ENCODE measurements at regions not wholly inside any gene's neighbourhood (a gene's known extent, or its start where the extent isn't known, plus 50 kb on each side); places are given as distances from the start of the nearest gene placed in this dataset.

DNA sequence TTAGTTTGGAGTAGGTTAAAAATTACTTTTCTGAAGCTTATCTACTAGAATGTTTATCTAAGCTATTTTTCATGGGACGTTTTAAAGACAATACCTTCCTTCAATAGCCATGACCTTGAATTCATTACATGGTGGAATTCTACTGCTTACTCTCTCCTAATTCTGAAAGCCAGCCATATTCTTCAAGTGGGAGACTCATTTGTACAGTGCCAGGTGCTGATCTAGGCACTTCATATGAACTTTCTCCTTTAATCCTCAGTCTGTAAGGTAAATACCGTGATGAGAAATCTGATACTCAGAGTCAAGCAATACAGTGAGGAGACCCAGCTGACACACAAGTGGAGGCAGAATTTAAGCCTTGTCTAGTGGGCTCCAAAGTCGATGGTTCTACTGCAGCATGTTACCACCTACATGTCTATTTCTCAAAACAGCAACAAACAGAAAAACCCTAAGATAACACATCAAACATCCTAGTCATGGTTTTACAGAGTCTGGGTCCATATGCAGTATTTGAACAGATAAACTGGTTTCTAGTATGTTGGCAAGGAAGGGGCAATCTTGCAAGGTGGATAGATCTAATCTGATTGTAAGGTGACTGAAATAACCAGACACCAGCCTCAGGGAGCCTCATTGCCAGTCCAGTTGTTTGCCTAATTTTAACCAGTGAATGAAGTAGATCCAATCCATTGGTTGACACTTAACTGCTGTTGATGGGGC lies 243.7 kb downstream of the PIK3R1 start:
- Histone ChIP-seq H3K36me3 (replicated peaks in 1 of 2; ENCODE audit: control insufficient read depth in 1 of 2, insufficient read depth in 2 of 2, low read length in 2 of 2) (no peaks in the 10 kb centered on the region), H3K4me1 (ENCODE audit: insufficient read depth, low read length) (peaks cover 41% of the 10 kb centered on the region), H3K27me3 (ENCODE audit: control insufficient read depth in 1 of 2, insufficient read depth in 2 of 2, low read length in 2 of 2) (peaks cover 0 to 10% of the 10 kb centered on the region in 2 experiments; a peak in 1 of 5 replicates), H2AFZ (ENCODE audit: low read length) (no peak overlapping the region), H4K20me1 (ENCODE audit: insufficient read depth, low read length) (no peaks in the 10 kb centered on the region), H3K9me3 (ENCODE audit: low read length) (no peaks in the 10 kb centered on the region), H3K4me3 (replicated peaks in 1 of 3; ENCODE audit: insufficient read depth in 1 of 3, low read depth in 2 of 3, low read length in 3 of 3) (peak overlapping the region in 1 of 3 experiments; percentile 2; a peak in 1 of 6 replicates), H3K9ac (ENCODE audit: insufficient read depth, low read depth, low read length) (no peak overlapping the region), H3K27ac (ENCODE audit: extremely low read length, insufficient read depth, low read length) (no peak overlapping the region), H3K79me2 (ENCODE audit: insufficient read depth, low read length) (no peaks in the 10 kb centered on the region), H3K4me2 (ENCODE audit: low read depth, low read length) (peak overlapping the region; percentile 49)
- intact Hi-C loops (cut with micrococcal nuclease; ENCODE audit: unreplicated experiment) (loop anchor here (2.0 kb wide), 1 partner anchor 62 kb away; no protein-coding TSS in a partner anchor), in situ Hi-C loops (cut with HindIII; ENCODE audit: extremely low pct_ligation_motif_present, low pct_unique_long_range_greater_than_20kb) (loop anchor here (5.0 kb wide), 1 partner anchor 172 kb away; no protein-coding TSS in a partner anchor)
- peak; percentile 56 for DNase-seq (ENCODE audit: low spot score)
- ChIA-PET CTCF (ENCODE audit: low intra/inter-chr PET ratio, low total read pairs) (interaction anchor here (2.2 kb wide), 1 partner anchor 173 kb away, joined by 13 read pairs; no protein-coding TSS in a partner anchor), POLR2A (interaction anchor here (0.6 kb wide), 1 partner anchor 187 kb away, joined by 3 read pairs; no protein-coding TSS in a partner anchor)
- peak; percentile 71 for ATAC-seq
- 1% methylated on average over 3 of the region's 3 CpGs for WGBS (ENCODE audit: low lambda C conversion rate)
- FAIRE-seq = no peak
- no TSS peak for BruUV-seq (replicated peaks)
- TF ChIP-seq, protein P1, sequence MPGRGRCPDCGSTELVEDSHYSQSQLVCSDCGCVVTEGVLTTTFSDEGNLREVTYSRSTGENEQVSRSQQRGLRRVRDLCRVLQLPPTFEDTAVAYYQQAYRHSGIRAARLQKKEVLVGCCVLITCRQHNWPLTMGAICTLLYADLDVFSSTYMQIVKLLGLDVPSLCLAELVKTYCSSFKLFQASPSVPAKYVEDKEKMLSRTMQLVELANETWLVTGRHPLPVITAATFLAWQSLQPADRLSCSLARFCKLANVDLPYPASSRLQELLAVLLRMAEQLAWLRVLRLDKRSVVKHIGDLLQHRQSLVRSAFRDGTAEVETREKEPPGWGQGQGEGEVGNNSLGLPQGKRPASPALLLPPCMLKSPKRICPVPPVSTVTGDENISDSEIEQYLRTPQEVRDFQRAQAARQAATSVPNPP (CRISPR knock-in tag; IDR thresholded peaks at IDR 0.05) = no peak
- TF ChIP-seq HNRNPUL1 (IDR thresholded peaks at IDR 0.05; ENCODE audit: low read depth, low read length) (no peak), ZBTB8A (CRISPR knock-in tag; IDR thresholded peaks at IDR 0.05; ENCODE audit: borderline replicate concordance, low read depth) (no peak), ZNF3 (CRISPR knock-in tag; IDR thresholded peaks at IDR 0.05) (no peak), HNF4A (CRISPR knock-in tag; IDR thresholded peaks at IDR 0.05) (peak; percentile 5; the same call in 1 of the 2 replicates), FOXA1 (IDR thresholded peaks at IDR 0.05) (no peak), FOXA1 (CRISPR knock-in tag; IDR thresholded peaks at IDR 0.05) (peak; percentile 7; the same call in 1 of the 2 replicates), ZFP36 (IDR thresholded peaks at IDR 0.05; ENCODE audit: borderline replicate concordance, low read depth, low read length, partially characterized antibody) (no peak), ATF7-NPFF (CRISPR knock-in tag; IDR thresholded peaks at IDR 0.05; ENCODE audit: low read depth) (no peak), SIX1 (CRISPR knock-in tag; IDR thresholded peaks at IDR 0.05; ENCODE audit: borderline replicate concordance) (peak; percentile 67; the same call in 1 of the 2 replicates), RELA (CRISPR knock-in tag; IDR thresholded peaks at IDR 0.05) (no peak), SOX6 (IDR thresholded peaks at IDR 0.05) (no peak), SOX6 (CRISPR knock-in tag; IDR thresholded peaks at IDR 0.05) (peak; percentile 76), ZNF432 (CRISPR knock-in tag; IDR thresholded peaks at IDR 0.05; ENCODE audit: borderline replicate concordance) (no peak), RBFOX2 (IDR thresholded peaks at IDR 0.05; ENCODE audit: low read depth, low read length) (no peak), SETDB1 (CRISPR knock-in tag; IDR thresholded peaks at IDR 0.05; ENCODE audit: borderline replicate concordance) (no peak), SPEN (CRISPR knock-in tag; IDR thresholded peaks at IDR 0.05; ENCODE audit: low read depth) (no peak)
- TF ChIP-seq, protein P2, sequence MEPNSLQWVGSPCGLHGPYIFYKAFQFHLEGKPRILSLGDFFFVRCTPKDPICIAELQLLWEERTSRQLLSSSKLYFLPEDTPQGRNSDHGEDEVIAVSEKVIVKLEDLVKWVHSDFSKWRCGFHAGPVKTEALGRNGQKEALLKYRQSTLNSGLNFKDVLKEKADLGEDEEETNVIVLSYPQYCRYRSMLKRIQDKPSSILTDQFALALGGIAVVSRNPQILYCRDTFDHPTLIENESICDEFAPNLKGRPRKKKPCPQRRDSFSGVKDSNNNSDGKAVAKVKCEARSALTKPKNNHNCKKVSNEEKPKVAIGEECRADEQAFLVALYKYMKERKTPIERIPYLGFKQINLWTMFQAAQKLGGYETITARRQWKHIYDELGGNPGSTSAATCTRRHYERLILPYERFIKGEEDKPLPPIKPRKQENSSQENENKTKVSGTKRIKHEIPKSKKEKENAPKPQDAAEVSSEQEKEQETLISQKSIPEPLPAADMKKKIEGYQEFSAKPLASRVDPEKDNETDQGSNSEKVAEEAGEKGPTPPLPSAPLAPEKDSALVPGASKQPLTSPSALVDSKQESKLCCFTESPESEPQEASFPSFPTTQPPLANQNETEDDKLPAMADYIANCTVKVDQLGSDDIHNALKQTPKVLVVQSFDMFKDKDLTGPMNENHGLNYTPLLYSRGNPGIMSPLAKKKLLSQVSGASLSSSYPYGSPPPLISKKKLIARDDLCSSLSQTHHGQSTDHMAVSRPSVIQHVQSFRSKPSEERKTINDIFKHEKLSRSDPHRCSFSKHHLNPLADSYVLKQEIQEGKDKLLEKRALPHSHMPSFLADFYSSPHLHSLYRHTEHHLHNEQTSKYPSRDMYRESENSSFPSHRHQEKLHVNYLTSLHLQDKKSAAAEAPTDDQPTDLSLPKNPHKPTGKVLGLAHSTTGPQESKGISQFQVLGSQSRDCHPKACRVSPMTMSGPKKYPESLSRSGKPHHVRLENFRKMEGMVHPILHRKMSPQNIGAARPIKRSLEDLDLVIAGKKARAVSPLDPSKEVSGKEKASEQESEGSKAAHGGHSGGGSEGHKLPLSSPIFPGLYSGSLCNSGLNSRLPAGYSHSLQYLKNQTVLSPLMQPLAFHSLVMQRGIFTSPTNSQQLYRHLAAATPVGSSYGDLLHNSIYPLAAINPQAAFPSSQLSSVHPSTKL (CRISPR knock-in tag; IDR thresholded peaks at IDR 0.05) = peak; percentile 50; the same call in 1 of the 2 replicates
- TF ChIP-seq, protein P3, sequence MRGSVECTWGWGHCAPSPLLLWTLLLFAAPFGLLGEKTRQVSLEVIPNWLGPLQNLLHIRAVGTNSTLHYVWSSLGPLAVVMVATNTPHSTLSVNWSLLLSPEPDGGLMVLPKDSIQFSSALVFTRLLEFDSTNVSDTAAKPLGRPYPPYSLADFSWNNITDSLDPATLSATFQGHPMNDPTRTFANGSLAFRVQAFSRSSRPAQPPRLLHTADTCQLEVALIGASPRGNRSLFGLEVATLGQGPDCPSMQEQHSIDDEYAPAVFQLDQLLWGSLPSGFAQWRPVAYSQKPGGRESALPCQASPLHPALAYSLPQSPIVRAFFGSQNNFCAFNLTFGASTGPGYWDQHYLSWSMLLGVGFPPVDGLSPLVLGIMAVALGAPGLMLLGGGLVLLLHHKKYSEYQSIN (CRISPR knock-in tag; IDR thresholded peaks at IDR 0.05; ENCODE audit: borderline replicate concordance) = no peak

Data from HepG2 (cell line).